Left renal pelvis (tissue), 4 donors: ENCODE measurements at regions not wholly inside any gene's neighbourhood (a gene's known extent, or its start where the extent isn't known, plus 50 kb on each side); places are given as distances from the start of the nearest gene placed in this dataset.
"Not testable (repeated sequence)": the region's sequence is repeated elsewhere in the genome, so short reads cannot be mapped to it uniquely, and the experiment has no call there.

Experiments
- DNase-seq, 4 donors: peaks; one replicate each; pipeline ENCODE4 v3.0.0-alpha.2; 2013; ENCODE audit warnings: low read depth in 4 of 4, low spot score in 3 of 4

DNA sequence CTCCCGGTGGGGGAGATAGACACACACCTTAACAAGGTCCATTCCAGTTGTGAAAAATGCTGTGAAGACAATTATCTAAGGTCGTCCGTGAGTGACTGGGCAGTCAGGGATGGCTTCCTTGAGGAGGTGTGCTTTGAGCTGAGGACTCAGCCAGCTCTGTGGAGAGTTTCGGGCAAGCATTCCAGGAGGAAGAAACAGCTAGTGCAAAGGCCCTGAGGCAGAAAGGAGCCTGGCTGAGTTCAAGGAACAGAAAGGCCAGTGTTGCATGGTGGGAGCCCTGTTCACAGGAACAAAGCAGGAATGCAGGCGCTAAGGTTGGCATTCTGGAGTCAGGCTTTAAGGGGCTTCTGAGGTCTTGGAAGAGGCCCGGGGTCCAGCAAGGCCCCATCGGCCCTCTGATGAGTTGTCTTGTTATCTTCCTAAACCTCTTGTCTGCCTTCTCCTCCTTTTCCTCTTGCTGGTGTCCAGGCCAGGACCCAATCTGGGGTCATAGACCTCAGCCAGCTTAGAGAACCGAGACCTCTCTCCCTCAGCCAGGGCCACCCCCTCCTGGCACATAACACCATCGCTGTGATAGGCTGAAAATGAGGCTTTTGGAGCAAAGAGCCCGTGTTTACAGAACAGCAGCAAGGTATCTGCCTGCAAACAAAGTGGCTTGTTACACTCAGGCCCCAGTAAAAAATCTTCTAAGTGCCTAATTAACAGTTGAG, 270.2 kb upstream of the MVB12B start:
- DNase-seq, result no peak

DNA sequence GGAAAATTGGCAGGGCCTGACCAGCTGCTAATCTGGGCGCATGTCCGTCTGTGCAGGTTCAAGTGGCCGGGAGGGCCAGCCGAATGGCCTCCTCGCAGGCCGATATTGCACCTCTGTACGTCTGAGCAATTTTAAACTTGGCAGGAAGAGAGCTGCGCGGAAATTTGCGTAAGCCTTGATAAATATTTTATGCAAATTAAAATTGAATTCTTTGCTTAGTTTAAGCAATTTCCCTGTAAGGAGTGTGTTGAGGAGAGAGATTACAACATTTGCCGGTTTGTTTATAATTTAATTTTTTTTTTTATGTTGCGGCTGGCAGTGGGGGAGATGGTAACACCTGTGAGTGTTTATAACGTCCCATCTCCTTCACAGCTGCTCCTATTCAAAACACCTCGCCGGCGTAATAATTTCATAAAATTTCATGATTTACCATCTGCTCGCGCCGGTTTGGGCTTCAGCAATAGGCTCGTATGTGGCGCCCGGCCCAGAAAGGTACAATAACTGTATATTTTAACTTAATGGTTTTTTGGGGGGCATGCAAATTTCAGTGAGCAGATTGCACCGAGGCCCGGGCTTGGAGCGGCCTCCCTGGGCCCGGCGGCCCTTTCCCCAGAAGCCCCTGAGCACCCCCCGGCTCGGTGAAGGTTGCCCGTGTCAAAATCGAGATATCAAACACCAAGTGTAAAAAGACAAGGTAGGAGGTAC, 269.4 kb upstream of the MVB12B start:
- no peak for DNase-seq

GRCh38 chr9:126058011-126058531, 268.6 kb upstream of the MVB12B start:
- no peak for DNase-seq

- DNase-seq, result no peak
Measured at GRCh38 chr9:126058591-126058990, 268.0 kb upstream of the MVB12B start.

DNA sequence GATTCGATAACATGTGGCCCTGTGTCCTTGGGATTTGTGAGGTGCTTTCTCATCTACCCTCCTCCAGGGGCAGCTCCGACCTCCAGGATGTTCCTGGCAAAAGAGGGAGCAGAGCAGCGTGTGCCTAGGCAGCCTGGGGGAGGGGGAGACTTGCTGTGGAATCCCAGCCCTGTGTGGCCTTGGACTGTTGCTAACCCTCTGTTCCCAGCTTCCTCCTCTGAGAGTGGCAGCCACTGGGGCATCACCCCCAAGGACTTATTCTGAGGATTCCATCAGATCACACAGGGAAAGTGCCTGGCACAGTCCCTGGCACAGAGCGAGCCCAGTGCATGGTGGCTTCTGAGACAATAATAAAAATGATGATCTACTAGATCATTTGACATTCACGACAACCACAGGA, 265.1 kb upstream of the MVB12B start:
- no peak for DNase-seq

- DNase-seq, result no peak
Measured at GRCh38 chr9:126062158-126062886, 264.3 kb upstream of the MVB12B start.

GRCh38 chr9:126063326-126063725, 263.3 kb upstream of the MVB12B start:
- no peak for DNase-seq

GRCh38 chr9:126066131-126066530, 260.5 kb upstream of the MVB12B start:
- DNase-seq, result no peak

GRCh38 chr9:126067031-126067734, 259.4 kb upstream of the MVB12B start:
- no peak for DNase-seq

DNA sequence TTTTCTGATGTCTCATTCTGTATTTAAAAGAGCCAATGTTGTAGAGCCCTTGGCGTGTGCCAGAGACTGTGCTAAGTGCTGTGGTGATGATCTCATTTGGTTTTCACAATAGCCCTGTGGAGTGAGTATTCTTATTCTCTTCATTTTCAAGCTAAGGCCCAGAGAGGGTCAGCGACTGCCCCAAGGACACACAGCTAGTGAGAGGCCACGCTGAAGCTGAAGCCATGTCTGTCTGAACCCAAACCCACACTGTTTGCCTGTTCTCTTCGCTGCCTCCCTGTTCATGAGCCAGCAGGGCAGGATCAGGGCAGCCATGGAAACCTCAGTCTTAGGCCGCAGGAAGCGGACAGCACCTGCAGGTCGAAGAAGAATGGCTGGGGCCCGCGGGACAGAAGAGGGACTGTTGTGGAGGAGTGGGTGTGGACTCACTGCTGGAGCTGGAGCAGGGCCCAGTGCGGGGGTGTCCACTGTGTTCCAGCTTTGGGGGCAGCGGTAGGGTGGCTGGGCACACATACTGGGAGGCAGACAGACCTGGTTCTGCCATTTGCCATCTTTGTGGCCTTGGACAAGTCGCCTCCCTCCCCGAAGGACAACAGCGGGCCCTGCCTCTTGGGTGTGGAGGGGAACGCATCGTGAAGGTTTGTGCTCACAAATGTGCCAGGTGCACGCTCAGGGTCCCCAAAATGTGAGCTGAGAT, 257.9 kb upstream of the MVB12B start:
- DNase-seq, result no peak

DNA sequence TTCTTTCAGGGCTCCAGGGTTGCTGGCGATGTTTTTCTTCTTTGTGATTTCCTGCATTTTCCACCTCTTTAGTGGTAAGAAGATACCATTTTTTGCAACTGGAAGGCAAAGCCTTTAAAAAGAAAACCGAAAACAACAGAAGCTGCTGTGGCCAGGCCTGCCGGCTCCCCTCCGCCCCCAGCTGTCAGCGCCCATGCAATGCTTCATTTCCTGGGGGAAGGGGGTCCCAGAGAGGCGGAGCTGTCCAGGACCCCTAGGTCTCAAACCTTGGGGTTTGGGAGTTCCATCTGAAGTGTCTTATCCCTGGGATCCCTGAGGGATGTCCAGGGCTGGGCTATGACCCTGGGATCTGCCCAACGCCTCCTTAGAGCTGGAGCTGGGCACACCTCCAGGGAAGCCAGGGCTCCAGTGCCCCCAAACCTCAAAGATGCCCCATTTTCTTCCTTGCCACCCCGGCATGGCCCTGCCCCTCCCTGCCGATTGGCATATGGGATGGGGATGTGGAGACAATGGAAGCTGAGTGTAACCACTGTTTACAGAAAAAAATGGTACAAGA, 257.2 kb upstream of the MVB12B start:
- no peak for DNase-seq

DNA sequence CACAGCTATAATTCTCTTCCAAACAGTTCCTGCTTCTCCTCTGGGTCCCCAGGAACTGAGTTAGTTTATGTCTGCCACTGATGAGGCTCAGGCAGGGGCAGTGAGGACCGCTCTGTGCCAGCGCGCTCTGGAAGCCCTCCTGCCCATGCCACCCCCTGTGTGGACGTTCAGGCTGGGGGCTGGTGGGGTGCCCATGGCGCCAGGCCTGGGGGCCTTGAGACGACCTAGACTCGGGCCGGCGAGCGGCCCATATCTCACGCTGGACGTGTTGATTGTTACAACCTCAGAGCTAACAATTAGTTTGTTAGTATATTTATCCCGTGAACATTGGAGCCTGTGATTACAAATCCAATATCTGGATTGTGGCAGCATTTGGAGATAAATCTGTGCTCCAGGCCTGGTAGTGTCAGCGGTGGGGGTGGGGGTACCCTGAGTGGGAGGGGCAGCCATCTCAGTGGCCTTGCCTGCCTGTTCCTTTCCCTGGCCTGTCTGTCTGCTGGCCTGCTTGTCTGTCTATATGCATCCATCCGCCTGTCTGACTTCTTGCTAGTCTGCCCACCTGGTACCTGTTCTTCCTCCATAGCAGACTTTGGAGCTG, 256.5 kb upstream of the MVB12B start:
- DNase-seq, result no peak

DNA sequence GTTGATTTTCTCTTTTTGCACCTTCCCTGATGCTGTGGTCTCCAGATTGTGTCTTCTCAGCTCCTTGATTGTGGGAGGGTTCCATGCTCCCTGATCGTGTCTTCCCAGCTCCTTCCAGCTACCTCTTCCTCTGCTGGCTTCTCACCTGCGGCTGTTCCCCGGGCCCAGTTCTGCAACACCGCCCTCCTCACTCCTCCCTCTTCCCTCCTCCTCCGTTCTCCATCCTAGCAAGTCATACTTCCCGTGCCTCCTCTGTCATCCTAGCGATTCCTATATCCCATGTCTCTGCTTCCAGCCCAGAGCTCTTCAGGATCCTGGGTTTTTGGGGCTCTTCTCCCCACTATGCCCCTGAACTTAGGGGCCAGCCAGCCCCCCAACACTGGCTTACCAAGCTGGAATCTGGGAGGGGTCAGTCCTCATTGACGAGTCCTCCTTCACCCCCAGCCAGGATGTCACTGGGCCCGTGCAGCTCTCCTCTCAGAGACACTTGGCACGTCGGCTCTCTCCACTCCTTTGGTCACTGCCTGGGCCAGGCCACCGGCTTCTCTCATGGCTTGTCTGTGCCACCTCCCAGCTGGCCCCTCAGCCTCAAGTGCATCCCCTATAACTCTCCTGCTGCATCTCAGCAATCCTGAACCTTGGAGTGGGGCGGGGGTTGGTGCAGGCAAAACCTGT, 255.4 kb upstream of the MVB12B start:
- no peak for DNase-seq

DNA sequence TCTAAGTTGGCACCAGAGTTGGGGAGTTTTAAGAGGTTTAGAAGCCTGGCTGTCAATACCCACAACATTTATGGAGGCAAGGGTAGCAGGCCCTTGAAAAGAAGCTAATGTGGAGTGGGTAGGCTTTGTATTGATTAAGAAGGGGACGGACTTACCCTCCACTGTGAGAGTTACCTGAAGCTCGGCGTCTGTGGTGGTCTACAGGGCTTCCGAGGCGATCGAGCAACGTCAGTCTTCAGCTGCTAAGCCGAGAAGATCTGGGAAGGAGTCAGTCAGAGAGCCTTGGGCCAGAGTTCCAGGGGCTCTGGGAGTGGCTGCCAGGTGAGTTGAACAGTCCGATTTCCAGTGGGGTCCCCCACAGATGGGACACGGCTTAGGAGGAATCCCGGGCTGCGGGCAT, 249.0 kb upstream of the MVB12B start:
- not testable (repeated sequence) for DNase-seq

DNA sequence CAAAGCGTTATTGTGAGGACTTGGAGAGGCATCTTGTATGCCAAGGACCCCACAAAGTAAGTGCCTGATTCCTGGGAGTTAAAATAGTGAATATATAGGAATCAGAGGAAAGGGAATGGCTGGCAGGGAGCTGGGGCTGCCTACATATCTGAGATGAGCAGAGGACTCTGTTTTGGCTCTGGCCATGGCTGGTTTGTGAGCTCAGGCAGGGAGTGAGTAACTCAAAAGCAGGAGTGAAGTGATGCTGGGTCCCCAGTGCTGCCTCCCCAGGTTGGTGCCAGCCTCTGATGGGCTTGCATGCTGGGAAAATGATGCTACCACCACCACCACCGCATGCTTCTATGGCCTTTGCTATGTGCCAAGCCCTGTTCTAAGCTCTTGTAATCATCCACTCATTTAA, 246.0 kb upstream of the MVB12B start:
- no peak for DNase-seq

GRCh38 chr9:126081746-126082145, 244.9 kb upstream of the MVB12B start:
- DNase-seq, result no peak

DNA sequence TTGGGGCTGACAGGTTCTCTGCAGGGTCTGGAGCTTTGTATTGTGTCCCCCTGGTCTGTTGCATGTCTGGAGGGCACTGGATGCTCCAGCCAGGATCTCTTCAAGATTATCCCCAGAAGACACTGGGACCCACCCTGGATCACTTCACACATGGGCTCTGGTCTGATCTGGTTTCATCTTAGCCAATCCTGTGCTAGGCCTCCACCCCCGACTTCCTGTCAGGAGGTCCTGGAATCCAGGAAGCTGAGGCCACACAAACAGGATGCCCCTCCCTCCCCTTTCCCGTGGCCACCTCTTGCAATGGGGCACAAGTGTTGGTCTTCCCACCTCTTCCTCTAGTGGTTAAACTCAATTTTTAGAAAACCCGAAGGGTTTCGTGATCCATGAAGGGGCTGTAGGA, 242.6 kb upstream of the MVB12B start:
- DNase-seq, result no peak

- DNase-seq, result no peak
Measured at GRCh38 chr9:126084696-126085095, 241.9 kb upstream of the MVB12B start.

DNA sequence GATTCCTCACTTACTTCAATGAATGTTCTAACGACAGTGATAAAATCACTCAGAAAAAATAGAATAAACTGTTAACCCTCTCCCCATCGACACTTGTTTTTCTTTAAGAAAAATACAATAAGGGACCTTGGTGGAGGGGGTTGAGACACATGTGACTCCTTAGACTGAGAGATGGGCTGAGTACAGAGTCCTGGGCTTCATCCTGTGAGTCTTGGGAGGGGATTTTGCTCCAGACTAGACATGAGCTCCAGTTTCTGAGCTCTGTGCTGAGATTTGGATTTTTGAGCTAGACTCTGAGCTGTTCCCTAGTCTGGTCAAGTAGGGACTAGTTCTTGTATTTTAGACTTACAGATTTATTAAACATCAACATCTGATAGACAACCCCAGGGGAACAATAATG, 241.5 kb upstream of the MVB12B start:
- no peak for DNase-seq
